MCF 10A (cell line): ENCODE measurements at regions not wholly inside any gene's neighbourhood (a gene's known extent, or its start where the extent isn't known, plus 50 kb on each side); places are given as distances from the start of the nearest gene placed in this dataset.

Source experiments
- BruUV-seq: library from RNA; stranded (reverse); fragments of 400-500 nt; replicated peaks from 2 replicates; lab custom pipeline; 2021; lab: Mats Ljungman, UMichigan
- CTCF ChIA-PET: fragments of 300-600 bp; sonication (Branson Sonifier 250); formaldehyde crosslinking; extraction: SDS; loops from one replicate; lab custom pipeline; 2021; ENCODE audit warnings: antibody characterized with exemption, inconsistent platforms; lab: Yijun Ruan, JAX
- POLR2A ChIA-PET: fragments of 300-600, 350-650 bp; sonication (Branson Sonifier 250); formaldehyde crosslinking; extraction: SDS; loops from one replicate; lab custom pipeline; 2020; ENCODE audit warnings: antibody characterized with exemption, inconsistent platforms; lab: Yijun Ruan, JAX
- DNase-seq: peaks from one replicate; pipeline ENCODE4 v3.0.0-alpha.2; 2018; ENCODE audit not compliant: unreplicated experiment
- H3K27ac Mint-ChIP-seq: one replicate; pipeline ENCODE4 v1.8.0; 2022; ENCODE audit warnings: mild to moderate bottlenecking, low read depth, mixed read lengths; ENCODE audit not compliant: unreplicated experiment
- H3K27me3 Mint-ChIP-seq: one replicate; pipeline ENCODE4 v1.8.0; 2022; ENCODE audit warnings: mixed read lengths; ENCODE audit not compliant: insufficient read depth, unreplicated experiment
- H3K36me3 Mint-ChIP-seq: one replicate; pipeline ENCODE4 v1.8.0; 2022; ENCODE audit warnings: mild to moderate bottlenecking, moderate library complexity, mixed read lengths; ENCODE audit not compliant: insufficient read depth, unreplicated experiment
- H3K4me1 Mint-ChIP-seq: one replicate; pipeline ENCODE4 v1.8.0; 2022; ENCODE audit warnings: mixed read lengths; ENCODE audit not compliant: insufficient read depth, unreplicated experiment
- H3K4me3 Mint-ChIP-seq: one replicate; pipeline ENCODE4 v1.8.0; 2022; ENCODE audit warnings: mild to moderate bottlenecking, moderate library complexity, mixed read lengths; ENCODE audit not compliant: unreplicated experiment
- H3K9me3 Mint-ChIP-seq: one replicate; pipeline ENCODE4 v1.8.0; 2022; ENCODE audit warnings: mixed read lengths; ENCODE audit not compliant: unreplicated experiment
- CTCF ChIP-seq: fragments of 200-600 bp; IDR thresholded peaks from one replicate; pipeline ENCODE4 v1.8.0; 2022; ENCODE audit warnings: antibody characterized with exemption, mild to moderate bottlenecking; ENCODE audit not compliant: unreplicated experiment
- intact Hi-C: fragments of 100-400 bp; cut with micrococcal nuclease; formaldehyde crosslinking; loops from 2 replicates; pipeline ENCODE4 v1.14.1; 2022

- no peak for DNase-seq
Observed at GRCh38 chr1:79460773-79461436, 454.4 kb upstream of the ADGRL4 start.

GRCh38 chr1:79457562-79458224 is 451.2 kb upstream of the ADGRL4 start:
- Mint-ChIP-seq H3K36me3 (no peaks in the 10 kb centered on the region), H3K4me3 (no peak overlapping the region), H3K9me3 (no peaks in the 10 kb centered on the region), H3K27me3 (no peaks in the 10 kb centered on the region), H3K4me1 (no peaks in the 10 kb centered on the region), H3K27ac (no peak overlapping the region)
- TF ChIP-seq CTCF: no peak
- BruUV-seq: no TSS peak
- intact Hi-C loops: no loop called here
- CTCF ChIA-PET: interaction anchor here (0.6 kb wide), 1 partner anchor 35 kb away, joined by 3 read pairs; no protein-coding TSS in a partner anchor
- POLR2A ChIA-PET: no interaction called here
- no peak for DNase-seq

More at GRCh38 chr1:79460773-79461436, 454.4 kb upstream of the ADGRL4 start:
- intact Hi-C loops: no loop called here
- H3K4me3 Mint-ChIP-seq: no peak overlapping the region
- H3K27ac Mint-ChIP-seq: no peak overlapping the region
- no peaks in the 10 kb centered on the region for H3K4me1 Mint-ChIP-seq
- no peak for TF ChIP-seq CTCF
- H3K9me3 Mint-ChIP-seq: no peaks in the 10 kb centered on the region
- POLR2A ChIA-PET: no interaction called here
- no peaks in the 10 kb centered on the region for H3K27me3 Mint-ChIP-seq
- no TSS peak for BruUV-seq
- CTCF ChIA-PET: no interaction called here
- no peaks in the 10 kb centered on the region for H3K36me3 Mint-ChIP-seq

GRCh38 chr1:79448426-79448825 is 441.9 kb upstream of the ADGRL4 start:
- POLR2A ChIA-PET: no interaction called here
- BruUV-seq: no TSS peak
- no peak for TF ChIP-seq CTCF
- DNase-seq: peak; percentile 75
- Mint-ChIP-seq H3K36me3 (no peaks in the 10 kb centered on the region), H3K27ac (no peak overlapping the region), H3K27me3 (no peaks in the 10 kb centered on the region), H3K9me3 (no peaks in the 10 kb centered on the region), H3K4me1 (no peaks in the 10 kb centered on the region), H3K4me3 (no peak overlapping the region)
- intact Hi-C loops: no loop called here
- CTCF ChIA-PET: no interaction called here

- no peaks in the 10 kb centered on the region for H3K4me1 Mint-ChIP-seq
- intact Hi-C loops: no loop called here
- POLR2A ChIA-PET: no interaction called here
- H3K27me3 Mint-ChIP-seq: no peaks in the 10 kb centered on the region
- no peaks in the 10 kb centered on the region for H3K9me3 Mint-ChIP-seq
- no peak overlapping the region for H3K27ac Mint-ChIP-seq
- TF ChIP-seq CTCF: no peak
- CTCF ChIA-PET: no interaction called here
- DNase-seq: no peak
- no TSS peak for BruUV-seq
- H3K36me3 Mint-ChIP-seq: no peaks in the 10 kb centered on the region
- no peak overlapping the region for H3K4me3 Mint-ChIP-seq
Observed at GRCh38 chr1:79441238-79441637, 434.7 kb upstream of the ADGRL4 start.
